RPMI7951 (cell line): ENCODE measurements at regions not wholly inside any gene's neighbourhood (a gene's known extent, or its start where the extent isn't known, plus 50 kb on each side); places are given as distances from the start of the nearest gene placed in this dataset.
"Not testable (repeated sequence)": the region's sequence is repeated elsewhere in the genome, so short reads cannot be mapped to it uniquely, and the experiment has no call there.

Experiments
- DNase-seq: peaks from one replicate; pipeline ENCODE4 v3.0.0-alpha.2; 2012; ENCODE audit warnings: low read depth

DNA sequence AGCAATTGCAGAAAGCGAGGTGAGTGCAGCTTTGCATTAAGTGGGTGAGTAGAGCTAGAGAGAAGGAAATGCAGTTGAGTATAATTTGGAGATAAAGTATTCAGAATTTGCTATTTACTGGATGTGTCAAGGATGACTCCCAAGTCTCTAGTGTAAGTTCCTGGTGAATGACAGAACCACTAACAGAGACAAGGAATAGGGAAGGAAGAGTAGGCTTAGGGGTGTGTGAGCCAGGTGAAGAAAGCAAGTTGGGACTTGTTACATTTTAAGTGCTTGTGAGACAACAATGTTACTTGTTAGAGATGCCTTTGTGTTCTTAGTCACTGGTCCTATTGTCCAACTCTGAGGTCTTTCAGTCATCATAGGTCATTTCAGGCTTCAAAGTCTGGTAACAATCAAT, 70.8 kb downstream of the TBC1D26 start:
- not testable (repeated sequence) for DNase-seq

DNA sequence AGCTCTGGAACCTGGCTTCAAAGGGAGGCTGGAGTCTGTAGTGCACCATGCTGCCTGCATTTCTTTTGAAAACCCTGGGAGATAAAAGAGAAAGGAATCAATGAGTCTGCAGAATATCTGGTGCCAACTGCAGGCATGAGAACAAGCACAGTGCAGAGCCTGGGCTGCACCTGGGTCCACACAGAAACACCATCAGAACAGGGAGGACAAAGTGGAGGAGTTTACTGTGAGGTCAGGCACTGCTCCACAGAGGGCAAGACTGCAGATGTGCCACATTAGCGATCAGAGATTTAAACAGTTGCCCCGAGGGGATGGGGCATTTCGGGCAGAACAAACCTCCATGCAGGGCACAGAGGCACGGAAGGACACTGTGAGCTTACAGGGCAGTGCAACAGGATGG, 74.7 kb downstream of the TBC1D26 start:
- DNase-seq: peak; percentile 17

DNA sequence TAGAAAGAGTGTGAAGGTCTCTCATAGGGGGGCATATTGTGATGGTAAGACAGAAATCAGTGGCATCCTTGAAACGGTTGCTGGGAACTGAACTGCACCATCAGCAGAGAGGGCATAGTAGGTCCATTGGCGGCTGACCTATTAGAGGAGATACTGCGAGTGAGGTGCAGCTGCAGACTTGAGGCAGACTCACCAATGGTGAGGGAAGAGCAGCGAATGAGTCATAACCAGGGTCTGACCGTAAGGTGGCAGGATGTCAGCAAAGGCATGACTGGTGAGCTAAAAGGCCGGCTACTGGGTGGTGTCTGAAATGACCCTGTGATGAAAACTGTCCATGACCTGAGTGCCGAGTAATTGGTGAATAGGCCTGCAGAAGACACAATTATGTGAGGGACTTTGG, 81.3 kb downstream of the TBC1D26 start:
- DNase-seq: not testable (repeated sequence)

DNA sequence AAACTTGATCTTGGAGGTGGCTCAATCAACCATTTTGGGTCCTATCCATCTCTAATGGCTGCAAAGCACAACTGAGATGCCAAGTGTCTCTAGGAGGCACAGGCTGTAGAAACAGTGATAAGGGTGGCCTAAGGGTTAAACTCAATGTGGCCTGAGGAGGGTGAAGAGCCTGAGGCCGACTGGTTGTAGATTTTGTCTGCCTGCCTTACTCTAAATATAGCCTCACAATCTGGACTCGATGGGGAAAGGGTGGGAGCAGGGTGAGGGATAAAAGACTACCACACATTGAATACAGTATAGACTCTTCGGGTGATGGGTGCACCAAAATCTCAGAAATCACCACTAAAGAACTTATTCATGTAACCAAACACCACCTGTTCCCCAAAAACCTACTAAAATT, 81.9 kb downstream of the TBC1D26 start:
- DNase-seq: not testable (repeated sequence)

DNA sequence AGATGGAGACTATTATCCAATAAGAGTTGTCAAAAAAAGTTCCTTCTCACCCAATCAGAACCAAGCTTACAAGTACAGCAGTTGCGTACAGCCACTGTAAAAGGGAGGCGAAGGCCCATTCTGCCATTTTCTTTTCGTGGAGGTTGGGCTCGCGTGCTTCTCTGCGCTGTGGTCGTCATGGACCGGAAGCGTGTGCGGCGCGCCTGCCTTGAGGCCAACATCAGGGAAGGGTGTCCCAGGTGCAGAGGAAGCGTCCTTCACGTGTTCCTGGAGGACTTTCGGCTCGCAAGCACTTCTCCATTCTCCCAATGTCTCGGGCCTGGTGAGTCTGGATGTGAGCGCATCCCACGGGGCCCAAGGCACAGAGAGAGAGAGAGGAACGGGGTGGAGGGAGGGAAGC, 85.8 kb downstream of the TBC1D26 start:
- not testable (repeated sequence) for DNase-seq

DNA sequence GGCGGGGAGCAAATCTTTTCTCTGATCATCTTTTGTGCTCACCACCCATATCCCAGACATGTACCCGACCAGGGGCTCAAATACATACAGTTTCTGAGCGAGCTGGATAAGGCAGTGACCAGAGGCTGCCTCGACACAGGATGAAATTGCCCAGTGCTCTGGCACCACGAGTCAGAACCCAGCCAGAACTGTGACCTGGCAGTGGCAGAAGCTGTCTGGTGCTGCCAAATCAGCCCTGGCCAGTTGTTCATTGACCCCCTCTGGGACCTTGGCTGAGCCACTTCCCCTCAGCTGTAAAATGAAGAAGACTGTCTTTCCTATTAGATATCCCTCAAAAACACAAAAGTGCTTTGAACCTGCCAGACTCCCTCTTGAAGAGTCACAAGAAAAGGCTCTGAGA, 90.2 kb downstream of the TBC1D26 start:
- not testable (repeated sequence) for DNase-seq

DNA sequence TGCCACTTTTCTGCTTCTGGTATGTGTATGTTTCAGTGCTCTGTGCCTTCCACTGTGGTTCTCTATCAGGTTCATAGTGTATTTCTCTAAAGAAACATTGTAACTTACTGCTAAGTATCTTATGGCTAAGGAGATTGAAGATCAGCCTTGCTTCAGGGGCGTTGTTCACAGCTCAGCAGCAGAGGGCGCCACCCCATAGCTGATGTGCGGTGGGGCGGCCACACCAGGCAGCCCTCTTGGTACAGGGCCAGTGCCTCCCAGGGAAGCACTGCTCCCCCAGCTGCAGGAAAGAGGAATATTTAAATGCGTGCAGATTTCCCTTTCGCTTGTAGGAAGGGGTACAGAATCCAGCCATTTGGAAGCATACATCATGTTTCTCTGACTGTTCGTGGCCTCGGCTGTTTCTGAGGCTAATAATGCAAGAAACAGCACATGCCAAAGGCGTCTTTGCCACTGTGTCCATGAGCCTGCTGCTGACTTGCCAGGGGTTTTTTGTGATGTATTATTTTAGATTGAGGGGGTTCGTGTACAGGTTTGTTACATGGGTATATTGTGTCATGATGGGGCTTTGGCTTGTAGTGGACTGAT, 96.7 kb downstream of the TBC1D26 start:
- peak; percentile 61 for DNase-seq

DNA sequence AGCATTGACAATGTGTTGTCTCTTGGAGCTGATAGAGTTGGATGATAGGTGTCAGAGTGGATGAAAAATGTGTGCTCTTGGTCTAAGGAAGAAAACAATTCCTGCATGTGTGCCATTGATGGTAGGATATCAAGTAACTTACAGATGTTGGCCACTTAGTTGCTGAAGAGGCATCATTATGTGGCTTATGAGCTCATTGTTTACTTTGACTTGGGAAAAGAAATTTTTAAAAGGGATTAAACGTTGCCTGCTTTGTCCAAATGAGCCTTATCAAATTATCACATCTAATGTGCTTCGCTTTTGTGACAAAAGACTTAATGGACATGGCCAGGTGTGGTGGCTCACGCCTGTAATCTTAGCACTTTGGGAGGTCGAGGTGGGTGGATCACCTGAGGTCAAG, 98.1 kb downstream of the TBC1D26 start:
- peak; percentile 3 for DNase-seq

DNA sequence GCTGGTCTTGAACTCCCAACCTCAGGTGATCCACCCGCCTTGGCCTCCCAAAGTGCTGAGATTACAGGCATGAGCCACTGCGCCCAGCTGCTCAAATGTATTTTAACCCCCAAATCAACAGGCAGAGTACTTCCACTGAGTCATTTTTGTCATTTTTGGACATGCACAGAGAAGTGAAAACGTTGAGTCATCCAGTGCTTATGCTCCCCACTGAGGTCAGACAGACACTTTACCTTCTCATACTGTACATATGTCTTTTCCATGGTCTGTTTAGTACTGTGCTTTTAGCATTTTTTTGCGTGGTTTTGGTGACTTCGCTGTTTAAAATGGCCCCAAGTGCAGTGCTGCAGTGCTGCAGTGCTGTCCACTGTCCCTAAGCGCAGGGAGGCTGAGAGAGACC, 99.1 kb downstream of the TBC1D26 start:
- peak; percentile 77 for DNase-seq

DNA sequence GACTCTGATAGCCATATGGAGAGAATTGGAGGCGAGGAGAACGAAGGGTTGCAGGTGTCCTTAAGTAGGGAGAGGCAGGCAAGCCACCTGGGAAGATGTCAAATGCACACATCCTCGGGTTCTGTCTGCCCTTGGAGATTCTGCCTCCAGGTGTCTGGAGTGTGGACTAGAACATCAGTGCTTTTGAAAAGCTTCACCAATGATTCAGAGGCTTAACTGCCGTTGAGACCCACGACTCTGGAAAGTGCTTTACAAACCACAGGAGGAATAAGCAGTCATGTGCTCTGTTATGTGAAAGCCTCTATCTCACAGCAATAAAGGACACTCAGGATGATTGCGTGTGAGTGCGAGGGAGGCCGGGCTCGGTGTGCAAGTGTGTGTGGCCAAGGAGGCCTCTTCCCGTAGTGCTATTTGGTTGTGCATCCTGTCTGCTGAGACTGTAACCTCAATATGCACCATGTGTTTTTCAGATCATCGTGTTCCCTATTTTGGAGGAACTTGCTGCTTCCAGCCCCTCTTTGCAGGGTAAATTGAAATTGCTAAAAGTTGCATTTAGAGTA, 100.9 kb downstream of the TBC1D26 start:
- DNase-seq: not testable (repeated sequence)

DNA sequence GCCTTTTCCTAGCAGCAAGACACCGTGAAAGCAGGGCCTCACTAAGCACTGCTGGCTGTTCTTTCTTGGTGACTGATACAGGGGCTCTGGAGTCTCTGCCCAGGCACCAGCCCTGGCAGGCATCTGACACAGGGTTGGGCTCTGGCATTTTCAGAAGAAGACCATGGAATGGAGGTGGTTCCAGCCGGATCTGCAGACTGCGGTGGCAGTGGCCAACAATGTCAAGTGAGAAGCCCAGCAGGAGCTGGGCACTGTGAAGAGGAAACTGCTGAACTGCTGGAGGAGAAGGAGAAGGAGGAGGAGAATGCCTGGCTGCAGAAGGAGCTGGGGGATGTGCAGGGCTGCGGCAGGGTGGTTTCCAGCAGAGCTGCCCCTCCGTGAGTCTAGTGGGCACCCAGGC, 101.8 kb downstream of the TBC1D26 start:
- not testable (repeated sequence) for DNase-seq

DNA sequence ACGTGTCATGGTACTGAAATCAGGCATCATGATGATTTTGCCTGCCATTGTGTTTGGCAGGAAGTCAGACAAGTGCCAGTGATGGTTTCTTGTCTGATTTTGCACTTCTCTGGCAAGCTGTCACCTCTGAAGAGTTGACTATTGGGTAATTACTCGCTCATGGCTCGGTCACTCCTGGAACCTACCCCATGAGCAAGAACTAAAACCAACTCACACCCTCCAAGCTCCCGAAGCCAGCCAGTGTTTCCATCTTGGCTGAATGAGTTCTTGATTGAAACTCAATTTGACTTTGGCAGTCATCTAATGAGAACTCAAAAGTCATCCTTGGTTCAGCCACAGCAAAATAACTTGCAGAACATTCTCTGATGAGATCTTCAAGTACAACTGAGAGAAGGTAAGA, 103.4 kb downstream of the TBC1D26 start:
- DNase-seq: not testable (repeated sequence)

DNA sequence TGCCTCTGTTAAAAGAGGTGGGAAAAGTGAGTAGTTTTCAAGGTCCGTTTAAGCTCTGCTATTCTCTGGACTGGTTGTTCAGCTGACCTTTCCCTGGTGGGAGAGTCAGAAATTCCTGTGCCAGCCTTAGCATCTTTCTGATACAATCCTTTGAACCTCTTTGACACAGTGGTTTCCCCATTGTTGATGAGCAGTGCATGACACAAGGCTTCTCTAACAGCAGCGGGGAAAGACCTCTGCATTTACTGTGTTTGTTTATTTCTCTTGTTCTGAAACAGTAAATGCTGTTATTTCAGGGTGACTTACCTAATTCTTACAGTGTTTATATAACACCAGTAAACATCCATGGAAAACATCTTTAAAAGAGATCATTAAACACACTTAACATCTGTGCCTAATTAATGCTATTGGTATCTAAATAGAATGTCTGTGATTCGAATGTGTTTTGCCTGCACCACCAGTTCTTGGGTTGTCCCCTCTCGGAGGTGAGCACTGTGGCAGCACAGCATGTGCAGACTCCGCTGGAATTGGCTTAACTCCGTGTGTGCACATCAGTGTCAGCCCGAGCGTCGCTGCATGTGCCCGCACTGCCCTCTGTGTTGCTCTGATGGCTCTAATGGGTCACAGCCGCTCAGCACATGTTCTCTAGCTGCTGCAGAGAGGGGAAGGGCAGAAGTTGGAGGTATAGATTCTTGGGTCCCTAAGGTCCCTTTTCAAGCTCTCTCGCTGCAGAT, 104.3 kb downstream of the TBC1D26 start:
- DNase-seq: not testable (repeated sequence)

DNA sequence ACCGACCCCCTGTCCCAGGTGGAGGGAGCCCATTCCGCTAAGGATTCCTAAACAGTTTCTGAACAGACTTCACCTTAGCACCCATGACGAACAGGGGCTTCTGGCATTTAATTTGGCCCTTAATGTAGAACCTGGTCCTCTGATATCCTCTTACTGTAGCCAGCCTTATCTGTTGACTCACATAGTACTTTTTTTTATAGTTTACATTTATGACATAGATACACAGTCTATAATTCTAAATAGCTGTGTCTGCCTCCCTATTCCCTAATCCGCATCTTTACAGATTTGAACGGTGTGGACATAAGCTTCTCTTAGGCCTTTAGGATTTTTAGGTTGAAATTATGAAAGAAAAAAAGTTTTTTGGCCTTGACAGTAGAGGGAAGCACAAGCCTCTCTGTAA, 104.9 kb downstream of the TBC1D26 start:
- not testable (repeated sequence) for DNase-seq

DNA sequence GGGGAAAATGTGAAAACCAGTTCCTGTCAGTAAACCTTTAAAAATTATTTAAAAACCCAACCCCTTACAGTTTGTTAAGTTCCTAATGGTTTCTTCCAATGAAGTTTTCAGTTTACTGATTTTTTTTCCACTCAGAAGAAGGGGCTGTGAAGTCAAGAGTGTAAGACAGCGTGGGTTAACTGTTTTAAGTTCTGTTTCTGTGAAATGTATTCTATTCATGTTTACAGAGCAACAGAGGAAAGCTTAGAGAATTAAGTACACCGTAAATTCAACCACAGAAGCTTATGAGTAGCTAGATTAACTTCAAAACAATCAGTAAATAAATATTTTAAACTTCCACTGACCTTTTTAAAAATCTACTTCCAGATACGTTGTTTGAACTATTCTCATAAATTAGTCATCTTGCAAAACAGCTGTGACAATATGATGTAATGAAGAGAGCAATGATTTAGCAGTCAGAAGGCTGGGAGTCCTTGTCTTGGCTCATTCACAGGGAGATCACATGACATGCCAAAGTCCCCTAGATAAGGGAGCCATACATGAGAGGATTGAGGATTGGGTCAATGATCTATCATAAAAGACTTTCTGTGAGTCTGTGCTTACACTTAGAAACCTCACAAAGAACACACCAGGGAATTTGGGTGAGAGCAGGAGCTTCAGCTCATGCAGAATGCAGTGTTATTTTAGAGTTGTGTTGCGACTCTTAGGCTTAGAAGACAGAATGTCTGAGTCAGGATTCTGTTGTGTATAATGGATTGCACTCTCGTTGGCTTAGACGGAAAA, 97.3 kb upstream of the ADORA2B start:
- peak; percentile 9 for DNase-seq

DNA sequence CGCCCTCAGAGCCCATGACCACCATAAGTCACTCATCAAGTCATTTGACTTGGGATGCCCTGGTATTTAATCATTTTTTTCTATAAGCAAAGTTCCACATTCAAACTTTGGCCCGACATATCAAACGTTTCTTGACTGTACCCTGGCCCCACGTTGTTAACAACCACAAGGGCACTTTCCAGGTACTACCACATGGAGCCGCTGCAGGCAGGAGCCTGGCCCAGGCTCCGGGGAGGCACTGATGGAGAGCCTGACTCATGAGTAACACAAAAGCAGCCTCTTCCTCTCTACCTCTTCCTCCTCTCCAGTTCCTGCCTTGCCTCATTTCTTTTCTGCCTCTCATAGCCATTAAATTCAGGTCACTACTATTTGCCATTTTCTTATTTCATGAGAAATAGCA, 95.9 kb upstream of the ADORA2B start:
- DNase-seq: peak; percentile 52

DNA sequence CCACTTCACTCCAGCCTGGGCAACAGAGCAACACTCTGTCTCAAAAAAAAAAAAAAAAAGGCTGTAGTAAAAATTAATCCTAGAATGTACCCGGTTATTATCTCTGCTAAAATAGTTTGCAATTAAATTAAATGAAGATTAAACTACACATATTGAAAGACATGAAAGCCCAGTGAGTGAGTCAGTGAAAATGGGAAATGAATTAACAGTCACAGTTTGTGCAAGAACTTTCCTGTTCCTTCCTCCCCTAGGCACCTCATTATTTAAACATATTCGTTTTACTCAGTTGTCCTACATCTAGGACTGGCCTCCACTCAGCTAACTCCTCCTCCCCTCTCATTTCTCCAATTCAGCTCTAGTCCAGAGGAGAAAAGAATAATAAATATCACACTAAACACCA, 94.9 kb upstream of the ADORA2B start:
- DNase-seq: not testable (repeated sequence)

DNA sequence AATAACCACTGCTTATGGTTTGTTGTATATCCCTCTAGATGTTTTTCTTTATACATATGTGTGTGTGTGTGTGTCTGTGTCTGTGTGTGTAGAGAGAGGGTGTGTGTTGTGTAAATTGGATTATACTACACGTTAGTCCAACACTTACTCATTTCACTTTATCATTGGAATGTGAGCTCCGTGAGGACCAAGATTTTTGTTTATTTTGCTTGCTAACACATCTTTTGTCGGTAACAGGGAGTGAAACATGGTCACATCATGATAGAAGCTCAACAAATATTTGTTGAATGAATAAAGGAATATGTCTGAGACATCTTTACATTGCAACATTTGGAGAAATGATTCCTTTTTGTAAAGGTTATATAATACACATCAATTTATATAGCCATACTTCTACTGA, 94.2 kb upstream of the ADORA2B start:
- not testable (repeated sequence) for DNase-seq

DNA sequence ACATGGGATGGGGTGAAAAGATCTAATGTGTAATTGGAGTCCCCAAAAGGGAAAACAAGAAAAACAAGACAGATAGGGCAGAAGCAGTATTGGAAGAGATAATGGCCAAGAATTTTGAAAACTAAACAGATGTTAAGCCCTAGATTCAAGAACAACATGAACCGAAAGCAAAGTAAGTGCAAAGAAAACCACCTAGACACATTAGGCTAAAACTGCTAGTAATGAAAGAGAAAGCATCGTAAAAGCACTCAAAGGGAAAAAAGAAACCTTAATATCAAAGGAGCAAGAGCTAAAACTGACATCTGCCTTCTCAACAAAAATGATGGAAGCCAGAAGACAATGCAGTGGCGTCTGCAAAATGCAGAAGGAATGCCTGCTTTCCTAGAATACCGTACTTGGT, 92.1 kb upstream of the ADORA2B start:
- not testable (repeated sequence) for DNase-seq

DNA sequence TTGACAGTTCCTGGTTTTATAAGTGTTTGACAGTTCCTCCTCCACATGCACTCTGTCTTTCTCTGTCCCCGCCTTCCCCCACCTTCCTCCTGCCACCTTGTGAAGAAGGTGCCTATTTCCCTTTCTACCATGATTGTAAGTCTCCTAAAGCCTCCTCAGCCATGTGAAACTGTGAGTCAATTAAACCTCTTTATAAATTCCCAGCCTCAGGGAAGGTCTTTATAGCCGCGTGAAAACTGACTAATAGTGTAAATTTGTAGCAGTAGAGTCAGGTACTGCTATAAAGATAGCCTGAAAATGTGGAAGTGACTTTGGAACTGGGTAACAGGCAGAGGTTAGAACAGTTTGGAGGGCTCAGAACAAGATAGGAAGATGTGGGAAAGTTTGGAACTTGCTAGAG, 88.7 kb upstream of the ADORA2B start:
- not testable (repeated sequence) for DNase-seq

DNA sequence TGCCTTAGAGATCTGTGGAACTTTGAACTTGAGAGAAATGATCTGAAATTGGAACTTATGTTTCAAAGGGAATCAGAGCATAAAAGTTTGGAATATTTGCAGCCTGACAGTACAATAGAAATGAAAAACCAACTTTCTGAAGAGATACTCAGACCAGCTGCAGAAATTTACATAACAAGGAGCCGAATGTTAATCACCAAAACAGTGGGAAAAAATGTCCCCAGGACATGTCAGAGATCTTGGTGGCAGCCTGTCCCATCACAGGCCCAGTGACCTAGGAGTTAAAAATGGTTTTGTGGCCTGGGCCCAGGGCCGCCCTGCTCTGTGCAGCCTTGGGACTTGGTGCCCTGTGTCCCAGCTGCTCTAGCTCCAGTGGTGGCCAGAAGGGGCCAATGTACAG, 88.2 kb upstream of the ADORA2B start:
- not testable (repeated sequence) for DNase-seq

DNA sequence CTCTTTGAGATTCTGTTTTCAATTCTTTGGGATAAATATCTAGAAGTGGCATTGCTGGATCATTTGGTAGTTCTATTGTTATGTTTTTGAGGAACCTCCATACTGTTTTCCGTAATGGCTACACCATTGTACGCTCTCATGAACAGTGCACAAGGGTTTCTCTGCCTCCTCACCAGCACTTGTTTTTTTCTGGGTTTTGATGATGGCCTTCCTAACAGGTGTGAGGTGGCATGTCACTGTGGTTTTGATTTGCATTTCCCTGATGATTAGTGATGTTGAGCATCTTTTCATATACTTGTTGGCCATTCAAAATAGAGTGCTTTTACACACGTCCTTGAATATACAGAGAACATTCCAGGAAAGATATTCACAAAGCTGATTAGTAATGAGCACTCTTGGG, 86.8 kb upstream of the ADORA2B start:
- DNase-seq: not testable (repeated sequence)
